ENCODE measurements at regions not wholly inside any gene's neighbourhood (a gene's known extent, or its start where the extent isn't known, plus 50 kb on each side); places are given as distances from the start of the nearest gene placed in this dataset.

DNA sequence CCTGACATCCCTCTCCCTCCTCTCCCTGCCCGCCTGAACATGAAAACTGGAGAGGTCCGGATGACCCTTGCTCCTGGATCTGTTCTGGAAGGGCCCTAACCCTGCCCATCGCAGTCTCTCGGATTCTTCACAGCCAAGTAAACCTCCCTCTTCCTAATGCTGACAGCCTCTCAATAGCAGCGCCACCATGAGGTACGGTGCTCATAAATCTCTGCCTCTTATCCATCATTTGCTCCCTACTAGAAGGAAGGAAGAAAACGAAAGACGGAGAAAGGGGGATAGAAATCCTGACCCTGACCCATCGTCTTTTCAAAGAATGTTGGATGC lies 257.9 kb downstream of the BCL11A start:
- DNase-seq (ENCODE audit: low read depth, low spot score), result no peak

DNA sequence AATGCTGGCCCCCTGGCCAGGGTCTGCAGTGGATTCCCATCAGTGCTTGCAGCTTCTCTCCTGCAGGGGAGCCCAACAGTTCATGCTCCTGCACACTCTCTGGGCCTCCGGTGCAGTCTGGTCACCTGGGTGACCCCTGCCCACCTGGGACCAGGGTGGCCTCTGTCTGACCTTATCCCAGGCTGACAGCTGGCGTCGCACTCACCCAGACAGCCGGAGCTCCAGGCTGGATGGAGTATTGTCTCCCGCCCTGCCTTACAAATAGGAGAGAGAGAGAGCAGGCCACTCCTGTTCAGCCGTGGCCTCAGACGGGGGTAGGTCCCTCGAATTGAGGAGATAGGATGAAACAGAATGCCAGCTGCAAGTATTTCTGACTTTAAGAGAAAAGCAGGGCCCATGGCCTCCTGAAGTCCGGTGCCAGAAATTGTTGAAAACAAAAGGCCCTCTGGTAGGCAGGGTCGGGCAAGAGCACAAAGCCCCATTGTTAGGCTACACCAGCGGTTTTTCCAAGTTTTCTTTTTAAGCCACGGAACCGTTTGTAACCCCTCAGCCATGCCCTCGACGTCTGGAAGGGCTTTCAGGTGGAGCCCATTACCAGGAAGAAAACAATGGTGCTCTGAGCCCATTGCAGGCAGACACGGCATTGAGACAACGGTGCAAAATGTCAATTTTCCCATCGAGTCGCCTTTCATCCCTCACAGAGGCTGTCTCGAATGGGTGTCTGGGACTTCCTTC lies 258.4 kb downstream of the BCL11A start:
- no peak for DNase-seq (ENCODE audit: low read depth, low spot score)

DNA sequence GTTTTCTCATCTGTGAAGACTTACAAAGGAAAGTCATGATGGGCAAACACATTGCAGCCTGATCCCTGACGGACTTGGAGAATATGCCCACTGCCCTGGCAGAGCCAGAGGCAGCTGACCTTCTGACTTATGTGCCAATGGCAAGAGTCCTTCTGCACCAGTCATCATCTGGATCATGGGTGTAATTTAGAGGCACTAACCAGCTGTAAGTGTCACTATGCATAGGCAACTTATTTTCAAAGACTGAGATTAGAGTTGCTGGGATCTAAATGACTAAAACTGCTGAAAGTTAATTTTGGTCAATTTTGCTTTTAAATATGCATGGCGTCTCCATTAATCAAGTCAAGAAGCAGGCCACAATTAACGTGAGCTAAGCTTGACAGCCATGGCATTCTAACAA lies 261.2 kb downstream of the BCL11A start:
- DNase-seq (ENCODE audit: low read depth, low spot score), result no peak

DNA sequence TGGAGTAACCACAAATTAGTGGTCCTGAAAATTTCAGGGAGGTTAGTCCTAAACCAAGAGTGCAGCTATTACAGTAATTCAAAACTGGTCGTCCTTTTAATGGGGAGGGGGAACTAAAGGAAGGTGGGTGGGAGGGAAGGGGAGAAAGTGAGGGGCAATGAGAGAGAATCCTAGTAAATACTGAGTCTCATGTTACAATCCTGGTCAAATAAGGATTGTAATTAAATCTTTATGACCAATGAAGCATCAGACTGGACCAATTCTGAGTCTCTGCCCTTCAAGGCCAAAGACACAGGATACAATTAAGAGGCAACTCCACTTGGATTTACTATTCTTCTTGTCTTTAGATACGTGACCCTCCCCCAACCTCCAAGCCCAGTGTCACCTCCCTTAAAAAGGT lies 262.9 kb downstream of the BCL11A start:
- DNase-seq (ENCODE audit: low read depth, low spot score), result no peak

DNA sequence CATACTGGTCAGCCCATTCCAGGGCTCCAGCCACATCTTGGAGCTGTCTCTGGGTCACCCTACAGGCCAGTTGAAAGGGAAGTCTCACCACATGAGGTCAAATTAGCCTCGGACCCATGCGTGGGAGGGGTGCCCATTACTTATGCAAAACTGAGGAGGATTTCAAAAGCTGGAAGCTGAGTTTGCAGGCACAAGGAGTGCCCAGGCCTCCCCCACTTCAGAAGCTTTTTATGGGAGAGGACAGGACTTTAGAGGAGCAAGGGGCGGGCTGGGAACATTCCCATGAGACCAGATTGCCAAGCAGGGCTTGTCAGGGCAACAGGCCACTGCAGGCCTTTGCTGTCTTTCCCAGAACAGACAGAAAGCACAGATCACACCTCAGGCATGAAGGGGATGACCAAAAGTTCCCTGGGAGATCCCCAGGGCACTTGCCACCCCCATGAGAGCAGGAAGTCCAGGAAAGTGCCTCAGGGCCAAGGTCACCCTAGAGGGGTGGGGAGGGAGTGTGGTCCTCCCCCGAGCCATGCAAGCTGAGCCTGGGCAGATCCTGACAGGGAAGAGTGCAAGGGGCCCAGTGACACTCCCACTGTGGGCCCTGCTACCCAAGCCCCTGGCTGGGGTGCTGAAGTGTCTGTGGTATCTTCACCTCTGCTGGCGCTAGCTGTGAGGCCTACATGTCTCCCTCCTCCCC lies 267.7 kb downstream of the BCL11A start:
- no peak for DNase-seq (ENCODE audit: low read depth, low spot score)

DNA sequence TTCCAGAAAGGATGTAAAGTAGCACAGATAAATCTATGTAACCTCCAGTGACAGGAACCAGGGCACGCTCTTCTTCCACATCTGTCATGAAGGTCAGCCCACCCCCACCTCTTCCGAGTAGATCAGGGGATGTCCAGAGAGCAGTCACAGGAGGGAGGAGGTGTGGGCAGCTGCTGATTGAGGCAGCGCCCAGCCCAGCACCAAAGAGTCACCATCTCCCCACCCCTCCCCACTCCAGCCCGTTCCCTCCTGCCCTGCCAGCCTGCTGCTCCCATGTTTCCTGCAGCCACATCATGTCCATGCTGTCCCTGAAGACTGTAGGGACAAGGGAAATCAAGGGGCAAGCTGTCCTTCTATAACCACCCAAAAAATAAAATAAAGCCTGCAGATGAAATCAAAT lies 269.8 kb downstream of the BCL11A start:
- no peak for DNase-seq (ENCODE audit: low read depth, low spot score)

DNA sequence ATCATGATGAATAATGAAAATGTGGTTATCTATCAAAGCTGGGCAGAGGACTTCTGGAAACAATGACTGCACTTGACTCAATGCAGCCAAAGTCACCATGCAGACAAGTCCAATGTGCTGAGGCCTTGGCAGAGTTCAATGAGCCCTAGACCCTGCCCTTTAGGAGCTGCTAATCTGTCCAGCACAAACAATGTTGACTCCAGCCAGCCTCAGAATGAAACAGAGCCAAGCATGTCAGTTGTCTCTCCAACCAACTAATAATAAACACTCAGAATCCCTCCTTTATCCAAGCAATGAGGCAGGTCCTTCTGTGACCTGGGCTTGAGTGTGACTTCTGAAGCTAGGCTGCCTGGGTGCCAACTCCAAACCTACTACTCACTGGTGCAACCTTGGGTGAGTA lies 270.6 kb downstream of the BCL11A start:
- no peak for DNase-seq (ENCODE audit: low read depth, low spot score)

DNA sequence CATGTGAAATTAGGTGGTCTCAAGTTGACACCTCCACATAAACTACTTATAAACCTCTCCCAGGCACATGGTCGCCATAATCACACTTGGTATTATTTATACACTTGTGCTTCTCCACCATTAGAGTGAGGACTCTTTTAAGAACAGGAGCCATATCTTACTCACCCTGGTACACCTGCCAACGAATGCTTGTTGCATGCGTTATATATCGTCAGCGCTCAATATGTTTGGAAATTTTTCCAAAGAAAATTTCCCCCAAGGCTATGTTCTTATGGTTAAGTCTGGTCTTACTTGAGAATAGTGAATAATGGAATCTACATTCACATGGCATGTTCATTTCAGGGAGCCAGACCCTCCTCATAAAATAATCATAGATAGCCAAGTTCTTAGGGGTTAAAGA lies 271.7 kb downstream of the BCL11A start:
- DNase-seq (ENCODE audit: low read depth, low spot score), result no peak

DNA sequence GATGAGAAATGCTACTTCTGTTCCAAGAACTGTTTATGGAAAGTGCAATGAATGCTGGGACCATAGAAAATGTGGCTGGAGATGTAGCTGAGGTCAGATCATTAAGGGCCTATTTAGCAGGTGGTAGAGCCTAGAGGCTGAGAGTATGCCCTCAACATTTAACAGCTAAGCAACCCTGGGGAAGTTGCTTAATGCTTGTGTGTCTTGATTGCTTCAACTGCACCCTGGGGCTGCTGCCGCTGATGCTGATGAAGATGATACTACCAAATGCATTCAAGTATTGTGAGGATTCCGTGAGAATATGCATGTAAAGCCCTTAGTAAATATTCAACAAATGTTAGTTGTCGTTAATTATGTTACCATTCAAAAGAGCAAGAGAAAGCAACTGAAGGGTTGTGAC lies 273.2 kb downstream of the BCL11A start:
- DNase-seq (ENCODE audit: low read depth, low spot score), result no peak

DNA sequence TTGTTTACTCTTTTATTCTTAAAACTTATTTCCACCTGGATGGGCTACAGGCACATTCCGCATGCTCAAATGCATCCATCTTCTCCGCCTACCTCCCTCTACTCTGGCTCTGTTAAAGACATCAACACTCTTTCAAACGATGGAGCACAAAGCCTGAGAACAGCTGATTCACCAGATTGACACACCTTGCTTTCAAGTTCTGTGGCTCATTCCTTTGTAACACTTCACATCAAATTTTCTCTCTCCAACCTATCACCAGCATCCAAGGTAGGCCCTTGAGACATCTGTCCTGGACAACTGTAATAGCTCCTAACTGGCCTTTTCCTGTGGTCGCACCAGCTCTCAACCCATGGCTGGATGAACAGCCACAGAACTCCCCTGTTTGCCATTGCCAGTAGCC lies 274.5 kb downstream of the BCL11A start:
- DNase-seq (ENCODE audit: low read depth, low spot score), result no peak

DNA sequence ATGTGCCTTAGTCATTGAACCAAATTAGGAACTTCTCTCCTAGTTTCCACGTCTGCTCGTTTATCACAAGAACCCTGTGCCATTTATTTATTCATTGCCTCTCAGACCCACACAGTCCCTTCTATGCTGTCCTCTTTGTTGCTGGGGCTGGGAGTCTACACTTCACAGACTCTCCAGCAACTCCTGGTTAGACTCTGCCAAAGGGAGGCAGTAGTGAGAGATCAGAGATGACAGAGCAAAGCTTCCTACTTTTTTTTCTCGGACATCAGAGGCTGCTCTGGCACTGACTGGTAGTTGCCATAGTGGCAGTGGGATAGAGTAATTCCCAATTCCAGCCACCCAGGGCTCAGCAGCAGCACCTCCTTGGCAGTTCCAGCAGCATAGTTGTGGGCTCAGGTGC lies 277.5 kb downstream of the BCL11A start:
- no peak for DNase-seq (ENCODE audit: low read depth, low spot score)

DNA sequence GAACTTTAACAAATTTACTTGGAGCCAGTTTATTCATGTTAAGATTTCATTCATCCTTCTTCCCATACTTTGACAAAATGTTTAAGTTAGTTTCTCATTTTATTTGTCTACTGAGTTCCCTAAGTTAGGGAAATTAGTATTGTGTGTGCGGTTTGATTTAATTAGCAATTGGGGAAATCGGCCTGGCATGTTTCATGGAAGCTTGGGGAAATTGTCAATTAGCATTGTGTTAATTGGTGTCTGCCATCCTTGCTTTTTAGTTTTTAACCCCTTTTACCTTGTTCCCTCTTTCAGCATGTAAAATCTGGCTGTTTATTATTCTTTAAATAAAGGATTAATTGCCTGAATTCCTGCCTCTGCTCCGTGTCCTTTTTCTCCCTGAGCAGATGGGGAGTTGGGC lies 279.6 kb downstream of the BCL11A start:
- no peak for DNase-seq (ENCODE audit: low read depth, low spot score)

DNA sequence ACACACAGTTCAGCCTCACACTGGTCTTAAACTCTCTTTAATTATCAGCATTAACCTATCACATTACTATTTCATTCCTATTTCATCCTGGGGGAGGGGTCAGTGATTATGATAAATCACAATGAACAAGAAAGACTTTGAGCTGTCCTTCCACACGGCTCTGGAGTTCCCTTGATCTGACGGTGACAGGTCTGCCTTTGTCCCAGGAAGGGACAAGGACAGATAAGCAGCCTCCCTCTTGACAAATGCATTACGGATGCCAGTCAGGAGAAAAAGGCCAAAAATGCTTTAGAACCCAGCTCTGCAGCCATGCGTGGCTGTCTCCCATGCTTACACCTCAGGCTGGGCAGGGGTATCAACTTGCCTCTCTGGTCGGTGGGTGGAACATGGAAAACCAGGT lies 281.7 kb downstream of the BCL11A start:
- no peak for DNase-seq (ENCODE audit: low read depth, low spot score)

DNA sequence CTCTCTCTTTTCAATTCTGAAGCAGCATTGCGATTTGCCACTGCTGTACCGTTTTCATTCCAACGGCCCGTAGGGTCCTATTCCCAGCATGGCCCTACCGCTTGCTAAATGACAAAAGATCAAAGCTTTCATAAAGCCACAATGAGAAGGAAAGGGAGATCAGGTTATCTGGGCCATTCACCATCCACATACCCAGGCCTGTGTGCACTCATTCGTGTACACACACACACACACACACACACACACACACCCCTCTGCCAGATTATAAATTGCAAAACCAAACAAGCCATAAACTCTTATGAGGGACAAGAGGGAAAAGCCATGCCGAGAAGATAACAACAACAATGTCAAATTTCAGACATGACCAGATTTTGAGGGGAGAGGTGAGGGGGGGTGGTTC lies 282.3 kb downstream of the BCL11A start:
- no peak for DNase-seq (ENCODE audit: low read depth, low spot score)

DNA sequence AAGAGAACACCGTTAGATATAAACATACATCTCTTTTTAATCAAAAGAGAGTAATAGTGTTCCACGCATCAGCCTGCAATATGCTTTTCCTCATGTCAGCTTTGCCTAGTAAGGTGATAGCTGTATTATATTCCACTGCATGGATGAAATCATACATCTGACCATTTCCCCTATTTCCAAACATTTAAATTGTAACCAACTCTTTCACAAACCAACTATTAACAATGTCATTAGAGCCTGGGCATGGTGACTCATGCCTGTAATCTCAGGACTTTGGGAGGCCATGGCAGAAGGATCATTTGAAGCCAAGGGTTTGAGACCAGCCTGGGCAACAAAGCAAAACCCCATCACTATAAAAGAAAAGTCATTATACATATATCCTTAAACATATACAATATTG lies 284.8 kb downstream of the BCL11A start:
- no peak for DNase-seq (ENCODE audit: low read depth, low spot score)

DNA sequence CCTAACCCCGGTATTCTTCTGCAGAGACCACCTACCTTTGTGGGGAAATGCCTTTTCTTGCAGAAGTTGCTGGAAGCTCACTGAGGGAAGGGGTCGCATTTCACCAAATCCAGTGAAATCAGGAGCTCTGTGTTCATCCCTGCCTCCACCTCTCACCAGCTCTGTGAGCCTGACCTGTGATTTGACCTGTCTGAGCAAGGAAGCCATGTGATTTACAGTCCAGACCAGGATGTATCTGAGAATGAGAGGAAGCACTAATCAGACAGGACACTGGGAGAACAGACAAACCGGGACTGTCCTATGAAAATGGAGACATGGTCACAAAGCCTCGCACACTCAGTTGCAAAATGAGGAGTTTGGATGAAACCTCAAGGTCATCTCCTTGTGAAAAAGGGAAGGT lies 285.4 kb downstream of the BCL11A start:
- DNase-seq (ENCODE audit: low read depth, low spot score), result no peak

DNA sequence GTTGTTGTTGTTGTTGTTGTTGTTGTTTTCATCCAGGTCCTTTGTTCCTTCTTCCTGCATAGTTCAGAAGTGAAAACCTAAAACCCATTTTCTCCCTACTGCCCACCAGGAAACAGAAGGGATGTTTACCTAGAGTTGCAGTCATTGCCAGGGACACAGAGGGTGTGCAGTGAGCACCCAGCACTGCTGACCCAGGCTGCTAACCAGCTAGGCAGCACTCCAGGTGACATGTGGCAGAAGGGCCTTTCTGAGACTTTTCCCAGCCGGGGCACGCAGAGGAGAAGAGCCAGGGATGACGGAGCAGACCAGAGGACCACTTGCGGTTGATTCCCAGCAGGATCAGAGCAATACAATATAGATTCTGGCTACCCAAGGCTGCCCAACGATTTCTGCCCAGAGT lies 286.3 kb downstream of the BCL11A start:
- DNase-seq (ENCODE audit: low read depth, low spot score), result no peak

DNA sequence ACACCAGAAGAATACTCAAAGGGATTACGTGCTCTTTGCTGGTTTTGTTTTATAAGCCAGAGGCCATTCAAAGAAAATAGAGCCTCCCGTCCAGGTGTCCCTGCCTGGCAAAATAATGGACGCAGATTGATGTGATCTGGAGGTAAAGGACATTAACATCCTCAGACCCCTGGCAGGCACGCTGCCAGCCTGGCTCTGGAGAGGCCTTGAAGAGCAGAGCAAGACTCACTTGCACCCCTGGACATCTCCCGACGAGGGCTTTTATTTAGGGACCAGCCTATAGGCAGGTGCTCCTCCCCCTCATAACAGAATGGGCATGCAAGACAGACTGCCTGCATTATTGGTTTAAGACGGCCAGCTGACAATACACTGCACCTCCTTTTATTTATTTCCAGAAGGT lies 291.3 kb downstream of the BCL11A start:
- DNase-seq (ENCODE audit: low read depth, low spot score), result no peak

DNA sequence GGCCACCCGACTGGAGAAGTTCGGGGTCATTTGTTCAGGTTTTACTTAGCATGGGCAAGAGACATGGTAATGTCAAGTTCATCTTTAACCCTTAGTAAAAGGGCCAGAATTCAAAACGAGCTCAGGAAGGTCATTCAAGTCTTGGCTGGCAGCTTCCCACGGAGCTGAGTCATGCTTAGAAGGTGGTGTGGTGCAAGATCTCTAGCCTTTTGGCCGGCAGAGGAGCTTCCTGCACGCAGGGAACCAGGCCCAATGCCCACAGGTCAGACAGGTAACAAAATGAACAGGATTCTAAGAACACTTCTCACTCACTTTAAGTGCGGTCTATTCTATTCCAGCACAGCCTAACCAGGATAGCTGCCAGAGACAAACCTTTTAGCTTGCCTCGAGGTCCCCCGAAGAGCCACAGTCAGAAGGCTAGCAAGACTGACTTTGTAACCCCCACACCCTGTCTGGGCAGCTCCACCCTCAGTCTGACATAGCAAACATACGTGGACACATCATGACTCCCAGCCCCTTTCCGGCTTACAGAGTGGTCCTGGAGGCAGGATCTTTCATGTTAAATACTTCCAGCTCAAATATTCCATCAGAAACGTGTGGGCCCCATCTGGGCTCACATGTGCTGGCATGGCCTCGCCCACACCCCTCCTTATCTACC lies 292.7 kb downstream of the BCL11A start:
- no peak for DNase-seq (ENCODE audit: low read depth, low spot score)

DNA sequence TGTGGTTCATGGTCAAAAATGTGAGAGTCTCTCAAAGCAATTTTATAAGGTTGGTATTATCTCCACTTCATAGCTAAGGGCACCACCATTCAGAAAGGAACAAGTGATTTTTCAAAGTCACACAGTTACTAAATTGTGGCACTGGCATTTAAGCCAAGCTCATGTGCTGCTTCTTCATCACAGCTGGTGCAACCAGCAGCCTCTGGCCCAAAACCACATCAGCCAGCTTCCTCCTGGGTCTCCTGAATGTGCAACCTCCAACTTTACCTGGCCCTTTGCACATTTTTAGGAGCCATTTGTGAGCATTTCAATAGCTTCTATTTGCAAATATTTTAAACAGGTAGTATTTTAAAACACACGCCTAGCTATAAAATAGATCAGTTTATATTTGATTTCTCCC lies 293.7 kb downstream of the BCL11A start:
- no peak for DNase-seq (ENCODE audit: low read depth, low spot score)

DNA sequence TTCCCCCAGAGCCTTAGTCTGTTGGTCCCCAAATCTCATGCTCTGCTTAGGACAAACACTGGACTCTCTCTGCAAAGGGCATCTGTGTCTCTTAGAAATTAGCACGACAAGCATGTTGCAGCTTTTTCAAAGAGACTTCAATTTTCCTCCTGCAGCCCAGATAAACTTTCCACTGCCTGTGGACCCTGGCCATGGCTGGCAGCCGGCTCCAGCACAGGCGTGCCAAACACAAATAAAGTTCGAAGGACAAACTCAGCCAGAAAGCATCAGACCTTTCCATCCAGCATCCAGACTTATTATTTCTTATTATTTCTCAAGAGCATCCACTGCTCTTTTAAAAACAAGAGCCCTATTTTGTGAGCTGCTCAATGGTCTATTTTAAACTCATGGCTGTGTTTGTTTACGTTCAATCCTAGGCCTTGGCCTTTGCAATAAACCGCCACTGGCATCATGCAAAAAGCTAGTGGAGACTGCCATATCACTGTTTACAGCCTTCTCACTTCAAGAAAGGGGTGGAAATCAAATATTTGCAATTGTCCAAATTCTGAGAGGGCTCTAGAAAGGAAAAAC lies 300.8 kb downstream of the BCL11A start:
- DNase-seq (ENCODE audit: low read depth, low spot score), result no peak

DNA sequence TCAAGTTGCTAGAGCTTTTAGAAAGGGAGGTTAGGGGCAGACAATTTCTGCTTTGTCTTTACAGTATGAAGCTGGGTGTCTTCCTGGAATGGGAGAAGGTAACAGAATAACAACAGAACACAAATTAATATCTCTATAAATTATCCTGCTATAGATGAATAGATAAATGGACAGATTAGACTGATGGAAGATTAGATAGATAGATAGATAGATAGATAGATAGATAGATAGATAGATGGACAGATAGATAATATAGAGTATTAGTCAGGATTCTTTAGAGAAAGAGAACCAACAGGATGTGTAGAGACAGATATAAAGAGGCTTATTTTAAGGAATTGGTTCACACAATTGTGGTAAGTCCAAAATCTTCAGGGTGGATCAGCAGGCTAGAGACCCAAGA lies 302.2 kb downstream of the BCL11A start:
- no peak for DNase-seq (ENCODE audit: low read depth, low spot score)

DNA sequence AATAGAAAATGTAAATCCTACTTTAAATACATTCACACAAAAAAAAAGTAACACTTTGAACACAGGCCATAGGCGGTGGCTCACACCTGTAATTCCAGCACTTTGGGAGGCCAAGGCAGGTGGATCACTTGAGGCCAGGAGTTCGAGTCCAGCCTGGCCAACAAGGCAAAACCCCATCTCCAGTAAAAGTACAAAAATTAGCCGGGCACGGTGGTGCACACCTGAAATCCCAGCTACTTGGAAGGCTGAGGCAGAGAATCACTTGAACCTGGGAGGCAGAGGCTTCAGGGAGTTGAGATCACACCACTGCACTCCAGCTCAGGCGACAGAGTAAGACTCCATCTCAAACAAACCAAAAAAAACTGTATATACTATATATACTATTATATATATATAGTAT lies 303.6 kb downstream of the BCL11A start:
- no peak for DNase-seq (ENCODE audit: low read depth, low spot score)

Data from smooth muscle cell of the brain vasculature (primary cell).